ENCODE measurements at regions not wholly inside any gene's neighbourhood (a gene's known extent, or its start where the extent isn't known, plus 50 kb on each side); places are given as distances from the start of the nearest gene placed in this dataset.

- DNase-seq (ENCODE audit: low read depth in 4 of 4, low spot score in 3 of 4): no peak
Observed at GRCh38 chr7:12970626-12971025, 283.2 kb downstream of the ARL4A start.

GRCh38 chr7:12974451-12975166 is 287.2 kb downstream of the ARL4A start:
- no peak for DNase-seq (ENCODE audit: low read depth in 4 of 4, low spot score in 3 of 4)

DNA sequence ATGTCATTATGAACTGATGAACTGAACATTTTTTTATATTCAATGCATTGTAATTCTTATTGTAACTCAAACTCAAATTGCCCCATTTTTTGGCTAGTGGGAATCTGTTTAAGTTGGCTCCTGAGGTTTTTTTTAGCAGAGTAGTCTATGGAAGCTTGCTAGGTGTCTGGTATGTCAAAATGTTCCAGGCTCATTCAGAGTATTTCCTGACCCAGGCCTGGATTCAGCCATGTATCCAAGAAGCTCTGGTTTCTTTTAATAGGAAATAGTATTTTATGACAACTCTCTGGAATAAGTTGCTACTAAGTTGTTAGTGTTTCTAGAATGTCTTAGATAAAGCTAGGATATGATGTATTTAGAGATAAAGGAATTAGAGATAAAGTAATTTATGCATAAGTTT is 288.0 kb downstream of the ARL4A start:
- DNase-seq (ENCODE audit: low read depth in 4 of 4, low spot score in 3 of 4): no peak

DNA sequence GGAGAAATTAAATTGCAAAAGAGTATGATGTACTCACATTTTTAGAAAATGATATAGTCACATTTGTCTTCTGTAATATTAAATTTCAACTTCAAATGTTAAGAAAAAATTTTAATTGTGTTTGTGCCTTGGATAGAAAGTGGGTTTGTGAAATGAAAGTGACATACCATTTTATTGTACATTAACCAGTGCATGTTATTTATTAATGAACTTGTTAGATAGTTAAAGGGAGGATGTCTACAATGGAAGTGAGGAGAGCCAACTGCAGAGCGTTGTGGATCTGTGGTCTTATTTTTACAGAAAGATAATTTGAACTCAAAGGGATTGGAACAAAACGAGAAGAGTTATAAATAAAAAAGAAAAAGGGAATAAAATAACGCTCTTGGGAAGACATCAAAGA is 291.7 kb downstream of the ARL4A start:
- peak in 1 of 4 donors; percentile 14 for DNase-seq (ENCODE audit: low read depth in 4 of 4, low spot score in 3 of 4)

DNA sequence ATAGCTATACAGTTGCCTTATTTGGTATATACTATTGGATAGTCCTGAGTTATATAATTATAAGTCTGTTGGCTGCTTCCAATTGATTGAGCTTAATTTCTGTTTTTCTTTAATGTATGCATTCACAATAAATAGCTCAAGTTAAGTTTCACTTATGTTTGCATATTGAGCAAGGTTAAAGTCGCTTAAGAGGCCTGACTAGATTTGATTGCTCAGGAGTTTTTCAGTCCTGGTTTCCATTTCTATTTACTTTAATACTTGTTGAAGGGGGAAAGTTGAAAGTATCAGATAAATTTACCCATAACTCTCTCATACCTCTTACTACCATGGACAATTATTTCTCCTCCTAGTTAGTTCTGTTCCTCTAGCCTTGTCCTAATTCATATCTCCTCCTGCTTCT is 294.7 kb downstream of the ARL4A start:
- DNase-seq (ENCODE audit: low read depth in 4 of 4, low spot score in 3 of 4): no peak

- no peak for DNase-seq (ENCODE audit: low read depth in 4 of 4, low spot score in 3 of 4)
Observed at GRCh38 chr7:12984117-12984516, 296.7 kb downstream of the ARL4A start.

DNA sequence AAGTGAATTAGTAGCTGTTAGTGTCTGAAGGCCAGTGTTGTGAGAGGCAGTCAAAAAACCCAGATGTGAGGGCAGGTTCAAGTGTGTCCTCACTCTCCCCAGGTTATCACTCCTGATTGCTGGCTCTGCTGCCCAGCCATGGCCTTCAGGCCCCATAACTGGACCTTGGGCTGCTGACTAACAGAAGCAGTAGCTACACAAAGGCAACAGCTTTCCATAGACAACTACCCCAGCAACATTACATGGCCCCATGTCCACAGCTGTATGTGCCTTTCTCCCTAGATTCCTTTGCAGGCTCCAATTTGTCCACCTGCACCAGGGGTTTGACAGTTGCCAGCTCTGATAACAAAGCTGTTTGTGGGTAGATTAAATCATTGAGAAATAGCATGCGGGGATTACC is 297.8 kb downstream of the ARL4A start:
- no peak for DNase-seq (ENCODE audit: low read depth in 4 of 4, low spot score in 3 of 4)

GRCh38 chr7:12985752-12986151 is 298.3 kb downstream of the ARL4A start:
- DNase-seq (ENCODE audit: low read depth in 4 of 4, low spot score in 3 of 4): no peak

DNA sequence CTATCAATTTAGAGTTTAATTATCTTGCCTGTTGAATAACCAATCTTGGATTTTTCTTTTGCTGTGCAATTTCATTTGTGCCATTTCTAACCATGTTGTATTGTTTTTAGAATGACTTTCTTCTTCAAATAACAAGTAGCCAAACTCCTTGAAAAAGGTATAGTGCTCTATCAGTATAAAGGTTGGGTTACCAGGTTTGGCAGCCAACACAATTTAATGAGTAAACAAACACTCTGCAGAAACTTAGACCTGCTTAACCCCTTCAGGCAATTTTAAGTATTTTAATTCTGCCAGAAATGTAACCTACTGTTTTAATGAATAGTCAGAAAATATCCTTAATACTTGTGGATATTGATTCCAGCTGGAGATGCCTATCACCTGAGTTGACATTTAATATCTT is 299.8 kb downstream of the ARL4A start:
- DNase-seq (ENCODE audit: low read depth in 4 of 4, low spot score in 3 of 4): no peak

DNA sequence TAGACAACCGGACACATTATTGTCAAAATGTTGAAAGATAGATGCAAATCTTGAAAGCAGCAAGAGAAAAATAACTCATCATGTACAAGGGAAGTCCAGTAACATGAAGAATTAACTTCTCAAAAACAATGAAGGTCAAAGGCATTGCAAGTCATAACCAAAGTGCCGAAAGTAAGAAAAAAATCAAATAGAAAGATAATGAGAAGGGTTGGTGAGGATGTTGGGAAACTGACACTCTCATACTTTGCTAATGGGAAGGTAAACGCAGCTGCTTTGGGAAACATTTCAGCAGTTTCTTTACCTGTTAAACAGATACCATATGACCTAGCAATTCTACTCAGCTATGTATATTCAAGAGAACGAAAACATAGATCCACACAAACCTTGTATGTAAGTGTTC is 303.0 kb downstream of the ARL4A start:
- no peak for DNase-seq (ENCODE audit: low read depth in 4 of 4, low spot score in 3 of 4)

GRCh38 chr7:12993025-12993424 is 305.6 kb downstream of the ARL4A start:
- DNase-seq (ENCODE audit: low read depth in 4 of 4, low spot score in 3 of 4): peak in 2 of 4 donors; percentile 10 to 18

- DNase-seq (ENCODE audit: low read depth in 4 of 4, low spot score in 3 of 4): no peak
Observed at GRCh38 chr7:12995912-12996469, 308.6 kb downstream of the ARL4A start.

GRCh38 chr7:13007331-13007730 is 319.9 kb downstream of the ARL4A start:
- no peak for DNase-seq (ENCODE audit: low read depth in 4 of 4, low spot score in 3 of 4)

- DNase-seq (ENCODE audit: low read depth in 4 of 4, low spot score in 3 of 4): no peak
Observed at GRCh38 chr7:13009517-13009916, 322.1 kb downstream of the ARL4A start.

DNA sequence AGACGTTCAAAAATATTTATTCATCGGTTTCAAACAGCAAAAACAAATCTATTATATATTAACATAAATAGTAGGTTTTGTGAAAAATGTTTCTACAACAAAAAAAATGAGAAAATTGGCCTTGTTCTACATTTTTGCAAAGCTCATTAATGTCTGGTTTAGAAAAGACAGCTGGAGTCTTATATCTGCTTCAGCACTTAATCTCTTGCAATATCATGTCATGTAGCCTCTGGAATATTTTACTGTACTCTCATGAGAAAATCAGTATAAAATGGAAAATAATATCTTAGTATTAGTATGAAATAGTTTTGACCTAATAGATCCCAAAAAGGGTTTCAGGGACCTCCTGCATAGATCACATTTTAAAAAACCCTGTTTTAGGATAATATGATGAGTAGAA is 326.6 kb downstream of the ARL4A start:
- DNase-seq (ENCODE audit: low read depth in 4 of 4, low spot score in 3 of 4): no peak

- DNase-seq (ENCODE audit: low read depth in 4 of 4, low spot score in 3 of 4): no peak
Observed at GRCh38 chr7:13016036-13016581, 328.7 kb downstream of the ARL4A start.

GRCh38 chr7:13016592-13017332 is 329.3 kb downstream of the ARL4A start:
- DNase-seq (ENCODE audit: low read depth in 4 of 4, low spot score in 3 of 4): no peak

- DNase-seq (ENCODE audit: low read depth in 4 of 4, low spot score in 3 of 4): no peak
Observed at GRCh38 chr7:13017333-13017857, 330.0 kb downstream of the ARL4A start.

DNA sequence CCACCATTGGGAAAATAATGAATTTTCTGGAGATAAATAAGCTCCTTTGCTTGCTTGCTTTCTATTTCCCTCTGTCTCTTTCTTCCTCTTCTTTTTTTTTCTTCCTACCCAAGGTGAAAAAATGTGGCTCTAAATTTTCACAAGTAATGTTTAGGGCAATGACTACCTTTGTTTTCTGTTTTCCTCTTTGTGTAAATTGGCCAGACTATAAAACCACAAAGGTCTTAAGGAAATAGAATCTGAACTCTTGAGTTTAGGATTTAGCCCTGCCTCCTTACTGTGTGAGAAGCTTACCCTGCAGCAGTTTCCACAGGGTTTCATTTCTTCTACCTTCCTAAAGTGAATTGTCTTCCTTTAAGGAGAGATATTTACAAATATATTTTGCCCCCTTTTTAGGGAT is 330.4 kb downstream of the ARL4A start:
- DNase-seq (ENCODE audit: low read depth in 4 of 4, low spot score in 3 of 4): no peak

- DNase-seq (ENCODE audit: low read depth in 4 of 4, low spot score in 3 of 4): no peak
Observed at GRCh38 chr7:13021566-13022300, 334.3 kb downstream of the ARL4A start.
